Liver (tissue), 8 donors: ENCODE measurements at regions not wholly inside any gene's neighbourhood (a gene's known extent, or its start where the extent isn't known, plus 50 kb on each side); places are given as distances from the start of the nearest gene placed in this dataset.

ENCODE experiments used
- DNase-seq: peaks from one replicate; pipeline ENCODE4 v3.0.0-alpha.2; 2017; ENCODE audit warnings: low spot score
- H3K27ac ChIP-seq, 2 donors: one replicate each; pipeline ENCODE4 v1.7.0; 2013; ENCODE audit warnings: inconsistent platforms in 2 of 2, low read length in 2 of 2, control low read depth in 1 of 2, low read depth in 1 of 2, mild to moderate bottlenecking in 1 of 2
- H3K27me3 ChIP-seq, 4 donors: one replicate each; pipeline versions ENCODE4 v1.6.1 to v1.7.0; 2013; ENCODE audit warnings: low read length in 3 of 4, inconsistent platforms in 1 of 4, mild to moderate bottlenecking in 1 of 4, moderate library complexity in 1 of 4; ENCODE audit not compliant: control insufficient read depth in 4 of 4, insufficient read depth in 4 of 4
- H3K36me3 ChIP-seq, 4 donors: one replicate each; pipeline versions ENCODE4 v1.6.1 to v1.7.0; 2013; ENCODE audit warnings: low read length in 3 of 4, mild to moderate bottlenecking in 3 of 4, low read depth in 1 of 4, moderate library complexity in 1 of 4; ENCODE audit not compliant: control insufficient read depth in 4 of 4, insufficient read depth in 3 of 4
- H3K4me1 ChIP-seq, 4 donors: one replicate each; pipeline versions ENCODE4 v1.6.1 to v1.7.0; 2013; ENCODE audit warnings: low read length in 3 of 4, mild to moderate bottlenecking in 3 of 4, moderate library complexity in 1 of 4; ENCODE audit not compliant: control insufficient read depth in 4 of 4, insufficient read depth in 4 of 4
- H3K4me3 ChIP-seq, 3 donors: one replicate each; pipeline versions ENCODE4 v1.6.1 to v1.7.0; 2013; ENCODE audit warnings: low read length in 3 of 3, control low read depth in 1 of 3, low read depth in 1 of 3, mild to moderate bottlenecking in 1 of 3
- H3K9ac ChIP-seq, 2 donors: one replicate each; pipeline ENCODE4 v1.7.0; 2013; ENCODE audit warnings: low read length in 2 of 2, mild to moderate bottlenecking in 2 of 2, moderate library complexity in 2 of 2, control low read depth in 1 of 2, low read depth in 1 of 2
- H3K9me3 ChIP-seq, 4 donors: one replicate each; pipeline versions ENCODE4 v1.6.1 to v1.7.0; 2013; ENCODE audit warnings: low read length in 3 of 4; ENCODE audit not compliant: control insufficient read depth in 4 of 4
- FOXA1 ChIP-seq: IDR thresholded peaks from 2 replicates; pipeline ENCODE4 v1.6.1; 2016; ENCODE audit warnings: antibody characterized with exemption
- FOXA2 ChIP-seq: IDR thresholded peaks from 2 replicates; pipeline ENCODE4 v1.6.1; 2016; ENCODE audit warnings: antibody characterized with exemption
- GABPA ChIP-seq, 2 donors: IDR thresholded peaks in 1 of 2; conservative IDR thresholded peaks in 1 of 2; 2 replicates each; pipeline ENCODE4 v1.6.1; 2016; ENCODE audit warnings: antibody characterized with exemption in 2 of 2, mild to moderate bottlenecking in 1 of 2, moderate library complexity in 1 of 2
- HNF4A ChIP-seq, 2 donors: conservative IDR thresholded peaks; 2 replicates each; pipeline ENCODE4 v1.6.1; 2016; ENCODE audit warnings: antibody characterized with exemption in 2 of 2, mild to moderate bottlenecking in 2 of 2
- HNF4G ChIP-seq: IDR thresholded peaks from 2 replicates; pipeline ENCODE4 v1.6.1; 2016; ENCODE audit warnings: antibody characterized with exemption
- JUND ChIP-seq, 2 donors: IDR thresholded peaks; 2 replicates each; pipeline ENCODE4 v1.6.1; 2016; ENCODE audit warnings: antibody characterized with exemption in 2 of 2
- NR2F2 ChIP-seq: IDR thresholded peaks from 2 replicates; pipeline ENCODE4 v1.6.1; 2016; ENCODE audit warnings: antibody characterized with exemption
- SP1 ChIP-seq: IDR thresholded peaks from 2 replicates; pipeline ENCODE4 v1.6.1; 2018; ENCODE audit warnings: antibody characterized with exemption, mild to moderate bottlenecking
- TAF1 ChIP-seq: conservative IDR thresholded peaks from 2 replicates; pipeline ENCODE4 v1.6.1; 2016; ENCODE audit warnings: antibody characterized with exemption, mild to moderate bottlenecking
- YY1 ChIP-seq: IDR thresholded peaks from 2 replicates; pipeline ENCODE4 v1.6.1; 2016; ENCODE audit warnings: antibody characterized with exemption, mild to moderate bottlenecking
- WGBS: extraction: QIAGEN DNeasy Blood & Tissue Kit; methylation state at CpG from one replicate; pipeline ENCODE4 v1.1.7; 2013; 5-methylcytosine and 5-hydroxymethylcytosine counted together
- TF ChIP-seq, protein P1 (sequence below): IDR thresholded peaks from 2 replicates; pipeline ENCODE4 v1.6.1; 2016; ENCODE audit warnings: antibody characterized with exemption
- TF ChIP-seq, protein P2 (sequence below): IDR thresholded peaks from 2 replicates; pipeline ENCODE4 v1.6.1; 2016; ENCODE audit warnings: antibody characterized with exemption
- TF ChIP-seq, protein P3 (sequence below): IDR thresholded peaks from 2 replicates; pipeline ENCODE4 v1.6.1; 2016; ENCODE audit warnings: antibody characterized with exemption
- TF ChIP-seq, protein P4 (sequence below): fragments of 150-350 bp; IDR thresholded peaks from 2 replicates; pipeline ENCODE4 v1.5.1; 2017; ENCODE audit warnings: improper control_type of control experiment, low read depth, low read length; ENCODE audit not compliant: missing input control
- TF ChIP-seq, protein P5 (sequence below): IDR thresholded peaks from 2 replicates; pipeline ENCODE4 v1.6.1; 2016; ENCODE audit warnings: antibody characterized with exemption, mild to moderate bottlenecking
- donor health status: healthy.
- donor health status: healthy.
- donor health status: healthy.
- donor health status: healthy.
- donor health status: healthy.

DNA sequence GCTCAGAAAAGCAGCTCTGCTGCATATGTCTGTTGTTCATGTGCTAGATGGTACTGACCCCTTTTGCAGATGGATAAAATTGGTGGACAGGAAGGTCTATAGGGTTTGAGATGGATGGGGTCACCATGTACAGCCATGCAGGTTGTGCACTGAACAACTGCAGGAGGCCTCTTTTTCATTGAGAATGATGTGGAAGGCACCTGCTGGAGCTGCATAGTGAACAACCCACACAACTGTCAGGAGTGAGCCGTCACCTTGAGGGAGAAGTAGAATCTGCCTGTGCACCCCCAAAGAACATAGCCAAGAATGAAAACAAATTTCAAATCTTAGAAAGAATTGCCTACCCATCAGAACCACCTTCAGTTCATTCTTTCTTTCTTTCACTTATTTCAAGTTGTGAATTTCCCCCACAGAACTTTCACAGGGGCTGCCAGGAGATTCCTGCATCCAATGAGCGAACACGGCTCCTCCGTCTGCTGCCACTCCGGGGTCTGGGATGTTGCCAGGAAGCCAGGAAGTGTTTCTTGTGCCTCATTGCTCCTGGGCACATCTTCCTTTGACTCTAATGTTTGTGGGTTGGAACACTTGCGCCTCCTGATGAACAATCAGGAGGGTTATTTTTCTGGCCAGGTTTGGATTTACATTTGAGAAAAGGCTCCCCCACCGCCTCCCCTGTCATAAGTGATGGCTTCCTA lies 53.7 kb upstream of the DOCK1 start:
- peak; percentile 17 for DNase-seq

More for the DNA sequence above, 53.7 kb upstream of the DOCK1 start:
- 81% methylated on average over 7 of the region's 7 CpGs for WGBS
- Histone ChIP-seq H3K9me3 (no peaks in the 10 kb centered on the region), H3K9ac (no peak overlapping the region), H3K36me3 (no peaks in the 10 kb centered on the region), H3K27ac (no peak overlapping the region), H3K4me3 (no peak overlapping the region), H3K27me3 (no peaks in the 10 kb centered on the region), H3K4me1 (peaks cover 0 to under 1% (median 0%) of the 10 kb centered on the region in 4 donors)
- TF ChIP-seq GABPA (IDR thresholded peaks at IDR 0.05 in 1 of 2, conservative IDR thresholded peaks at IDR 0.05 in 1 of 2) (no peak), YY1 (no peak), TAF1 (no peak), NR2F2 (no peak), JUND (IDR thresholded peaks at IDR 0.05) (no peak), HNF4A (conservative IDR thresholded peaks at IDR 0.05) (no peak), FOXA1 (no peak), FOXA2 (no peak), HNF4G (no peak), SP1 (no peak)
- TF ChIP-seq, protein P1, sequence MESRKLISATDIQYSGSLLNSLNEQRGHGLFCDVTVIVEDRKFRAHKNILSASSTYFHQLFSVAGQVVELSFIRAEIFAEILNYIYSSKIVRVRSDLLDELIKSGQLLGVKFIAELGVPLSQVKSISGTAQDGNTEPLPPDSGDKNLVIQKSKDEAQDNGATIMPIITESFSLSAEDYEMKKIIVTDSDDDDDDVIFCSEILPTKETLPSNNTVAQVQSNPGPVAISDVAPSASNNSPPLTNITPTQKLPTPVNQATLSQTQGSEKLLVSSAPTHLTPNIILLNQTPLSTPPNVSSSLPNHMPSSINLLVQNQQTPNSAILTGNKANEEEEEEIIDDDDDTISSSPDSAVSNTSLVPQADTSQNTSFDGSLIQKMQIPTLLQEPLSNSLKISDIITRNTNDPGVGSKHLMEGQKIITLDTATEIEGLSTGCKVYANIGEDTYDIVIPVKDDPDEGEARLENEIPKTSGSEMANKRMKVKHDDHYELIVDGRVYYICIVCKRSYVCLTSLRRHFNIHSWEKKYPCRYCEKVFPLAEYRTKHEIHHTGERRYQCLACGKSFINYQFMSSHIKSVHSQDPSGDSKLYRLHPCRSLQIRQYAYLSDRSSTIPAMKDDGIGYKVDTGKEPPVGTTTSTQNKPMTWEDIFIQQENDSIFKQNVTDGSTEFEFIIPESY = no peak
- TF ChIP-seq, protein P2, sequence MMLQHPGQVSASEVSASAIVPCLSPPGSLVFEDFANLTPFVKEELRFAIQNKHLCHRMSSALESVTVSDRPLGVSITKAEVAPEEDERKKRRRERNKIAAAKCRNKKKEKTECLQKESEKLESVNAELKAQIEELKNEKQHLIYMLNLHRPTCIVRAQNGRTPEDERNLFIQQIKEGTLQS = no peak
- TF ChIP-seq, protein P3, sequence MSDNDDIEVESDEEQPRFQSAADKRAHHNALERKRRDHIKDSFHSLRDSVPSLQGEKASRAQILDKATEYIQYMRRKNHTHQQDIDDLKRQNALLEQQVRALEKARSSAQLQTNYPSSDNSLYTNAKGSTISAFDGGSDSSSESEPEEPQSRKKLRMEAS = no peak
- TF ChIP-seq, protein P4, sequence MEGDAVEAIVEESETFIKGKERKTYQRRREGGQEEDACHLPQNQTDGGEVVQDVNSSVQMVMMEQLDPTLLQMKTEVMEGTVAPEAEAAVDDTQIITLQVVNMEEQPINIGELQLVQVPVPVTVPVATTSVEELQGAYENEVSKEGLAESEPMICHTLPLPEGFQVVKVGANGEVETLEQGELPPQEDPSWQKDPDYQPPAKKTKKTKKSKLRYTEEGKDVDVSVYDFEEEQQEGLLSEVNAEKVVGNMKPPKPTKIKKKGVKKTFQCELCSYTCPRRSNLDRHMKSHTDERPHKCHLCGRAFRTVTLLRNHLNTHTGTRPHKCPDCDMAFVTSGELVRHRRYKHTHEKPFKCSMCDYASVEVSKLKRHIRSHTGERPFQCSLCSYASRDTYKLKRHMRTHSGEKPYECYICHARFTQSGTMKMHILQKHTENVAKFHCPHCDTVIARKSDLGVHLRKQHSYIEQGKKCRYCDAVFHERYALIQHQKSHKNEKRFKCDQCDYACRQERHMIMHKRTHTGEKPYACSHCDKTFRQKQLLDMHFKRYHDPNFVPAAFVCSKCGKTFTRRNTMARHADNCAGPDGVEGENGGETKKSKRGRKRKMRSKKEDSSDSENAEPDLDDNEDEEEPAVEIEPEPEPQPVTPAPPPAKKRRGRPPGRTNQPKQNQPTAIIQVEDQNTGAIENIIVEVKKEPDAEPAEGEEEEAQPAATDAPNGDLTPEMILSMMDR = no peak
- TF ChIP-seq, protein P5, sequence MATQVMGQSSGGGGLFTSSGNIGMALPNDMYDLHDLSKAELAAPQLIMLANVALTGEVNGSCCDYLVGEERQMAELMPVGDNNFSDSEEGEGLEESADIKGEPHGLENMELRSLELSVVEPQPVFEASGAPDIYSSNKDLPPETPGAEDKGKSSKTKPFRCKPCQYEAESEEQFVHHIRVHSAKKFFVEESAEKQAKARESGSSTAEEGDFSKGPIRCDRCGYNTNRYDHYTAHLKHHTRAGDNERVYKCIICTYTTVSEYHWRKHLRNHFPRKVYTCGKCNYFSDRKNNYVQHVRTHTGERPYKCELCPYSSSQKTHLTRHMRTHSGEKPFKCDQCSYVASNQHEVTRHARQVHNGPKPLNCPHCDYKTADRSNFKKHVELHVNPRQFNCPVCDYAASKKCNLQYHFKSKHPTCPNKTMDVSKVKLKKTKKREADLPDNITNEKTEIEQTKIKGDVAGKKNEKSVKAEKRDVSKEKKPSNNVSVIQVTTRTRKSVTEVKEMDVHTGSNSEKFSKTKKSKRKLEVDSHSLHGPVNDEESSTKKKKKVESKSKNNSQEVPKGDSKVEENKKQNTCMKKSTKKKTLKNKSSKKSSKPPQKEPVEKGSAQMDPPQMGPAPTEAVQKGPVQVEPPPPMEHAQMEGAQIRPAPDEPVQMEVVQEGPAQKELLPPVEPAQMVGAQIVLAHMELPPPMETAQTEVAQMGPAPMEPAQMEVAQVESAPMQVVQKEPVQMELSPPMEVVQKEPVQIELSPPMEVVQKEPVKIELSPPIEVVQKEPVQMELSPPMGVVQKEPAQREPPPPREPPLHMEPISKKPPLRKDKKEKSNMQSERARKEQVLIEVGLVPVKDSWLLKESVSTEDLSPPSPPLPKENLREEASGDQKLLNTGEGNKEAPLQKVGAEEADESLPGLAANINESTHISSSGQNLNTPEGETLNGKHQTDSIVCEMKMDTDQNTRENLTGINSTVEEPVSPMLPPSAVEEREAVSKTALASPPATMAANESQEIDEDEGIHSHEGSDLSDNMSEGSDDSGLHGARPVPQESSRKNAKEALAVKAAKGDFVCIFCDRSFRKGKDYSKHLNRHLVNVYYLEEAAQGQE = no peak
